HG03097 (cell line): ENCODE measurements at regions not wholly inside any gene's neighbourhood (a gene's known extent, or its start where the extent isn't known, plus 50 kb on each side); places are given as distances from the start of the nearest gene placed in this dataset.
A peak's percentile ranks its signal among the peaks of the same experiment; 100 is the strongest.
"Not testable (repeated sequence)": the region's sequence is repeated elsewhere in the genome, so short reads cannot be mapped to it uniquely, and the experiment has no call there.

Experiments used
- ATAC-seq: cut with Tn5 transposase; IDR thresholded peaks from one replicate; pipeline ENCODE4 v1.9.1; 2021; ENCODE audit not compliant: unreplicated experiment, low FRiP score

- ATAC-seq, result not testable (repeated sequence)
Measured at GRCh38 chr4:118494437-118494836, 141.6 kb upstream of the PRSS12 start.

GRCh38 chr4:118502967-118503366, 150.2 kb upstream of the PRSS12 start:
- ATAC-seq, result not testable (repeated sequence)

- ATAC-seq, result not testable (repeated sequence)
Measured at GRCh38 chr4:118504927-118505326, 152.1 kb upstream of the PRSS12 start.

GRCh38 chr4:118505491-118505890, 152.7 kb upstream of the PRSS12 start:
- ATAC-seq, result not testable (repeated sequence)

GRCh38 chr4:118512870-118513269, 160.1 kb upstream of the PRSS12 start:
- not testable (repeated sequence) for ATAC-seq

- not testable (repeated sequence) for ATAC-seq
Measured at GRCh38 chr4:118514332-118514731, 161.5 kb upstream of the PRSS12 start.

- ATAC-seq, result not testable (repeated sequence)
Measured at GRCh38 chr4:118516107-118516506, 163.3 kb upstream of the PRSS12 start.

GRCh38 chr4:118530107-118530506, 155.1 kb upstream of the METTL14 start:
- ATAC-seq, result not testable (repeated sequence)

- ATAC-seq, result not testable (repeated sequence)
Measured at GRCh38 chr4:118531947-118532346, 153.2 kb upstream of the METTL14 start.

GRCh38 chr4:118535788-118536187, 149.4 kb upstream of the METTL14 start:
- ATAC-seq, result not testable (repeated sequence)

- ATAC-seq, result not testable (repeated sequence)
Measured at GRCh38 chr4:118539412-118540077, 145.6 kb upstream of the METTL14 start.

- not testable (repeated sequence) for ATAC-seq
Measured at GRCh38 chr4:118556576-118556975, 128.6 kb upstream of the METTL14 start.

GRCh38 chr4:118557298-118557851, 127.8 kb upstream of the METTL14 start:
- no peak for ATAC-seq

GRCh38 chr4:118558188-118558587, 127.0 kb upstream of the METTL14 start:
- ATAC-seq, result not testable (repeated sequence)

GRCh38 chr4:118561559-118561958, 123.6 kb upstream of the METTL14 start:
- ATAC-seq, result not testable (repeated sequence)

- peak; percentile 89 for ATAC-seq
Measured at GRCh38 chr4:118566003-118566513, 119.1 kb upstream of the METTL14 start.

GRCh38 chr4:118572991-118573390, 112.2 kb upstream of the METTL14 start:
- ATAC-seq, result not testable (repeated sequence)

- not testable (repeated sequence) for ATAC-seq
Measured at GRCh38 chr4:118574251-118574913, 110.8 kb upstream of the METTL14 start.

- ATAC-seq, result not testable (repeated sequence)
Measured at GRCh38 chr4:118575057-118575456, 110.1 kb upstream of the METTL14 start.

- not testable (repeated sequence) for ATAC-seq
Measured at GRCh38 chr4:118575726-118576125, 109.5 kb upstream of the METTL14 start.

- not testable (repeated sequence) for ATAC-seq
Measured at GRCh38 chr4:118576709-118577219, 108.4 kb upstream of the METTL14 start.
